Left lung (tissue), 4 donors: ENCODE measurements at regions not wholly inside any gene's neighbourhood (a gene's known extent, or its start where the extent isn't known, plus 50 kb on each side); places are given as distances from the start of the nearest gene placed in this dataset.
A peak's percentile ranks its signal among the peaks of the same experiment; 100 is the strongest.

Experiments
- ATAC-seq: fragments of 200-7000 bp; cut with Tn5 transposase; one replicate; pipeline ENCODE4 v1.9.1; 2020; ENCODE audit warnings: moderate library complexity
- DNase-seq, 4 donors: peaks; one replicate each; pipeline ENCODE4 v3.0.0-alpha.2; 2013 to 2020
- H3K27ac ChIP-seq, 2 donors: fragments of 200-600 bp; sonication (generic) in 1 of 2; one replicate each; pipeline versions ENCODE4 v1.5.0 to v1.8.0; 2020 to 2021
- H3K27me3 ChIP-seq, 2 donors: fragments of 200-600 bp; sonication (generic) in 1 of 2; one replicate each; pipeline versions ENCODE4 v1.5.0 to v1.8.0; 2020 to 2021
- H3K36me3 ChIP-seq, 2 donors: fragments of 200-600 bp; sonication (generic) in 1 of 2; one replicate each; pipeline versions ENCODE4 v1.5.0 to v1.8.0; 2020 to 2021
- H3K4me1 ChIP-seq, 2 donors: fragments of 200-600 bp; one replicate each; pipeline ENCODE4 v1.8.0; 2021
- H3K4me3 ChIP-seq, 2 donors: fragments of 200-600 bp; sonication (generic) in 1 of 2; one replicate each; pipeline versions ENCODE4 v1.5.0 to v1.8.0; 2020 to 2021; ENCODE audit warnings: mild to moderate bottlenecking in 1 of 2
- H3K9me3 ChIP-seq, 2 donors: fragments of 200-600 bp; sonication (generic) in 1 of 2; one replicate each; pipeline versions ENCODE4 v1.5.0 to v1.8.0; 2020 to 2021
- CTCF ChIP-seq, 2 donors: fragments of 200-600 bp; sonication (generic) in 1 of 2; IDR thresholded peaks; one replicate each; pipeline versions ENCODE4 v1.5.0 to v1.8.0; 2021; ENCODE audit warnings: antibody characterized with exemption in 2 of 2
- intact Hi-C, 2 donors: fragments of 100-400 bp; cut with DNase I; formaldehyde crosslinking; loops; one replicate each; pipeline versions ENCODE4 v1.11.2 to v1.14.2; 2022
- donor health status: DM: no; HTN: yes; CAD: no.
- donor health status: DM: no; HTN: no; CAD: no.

DNA sequence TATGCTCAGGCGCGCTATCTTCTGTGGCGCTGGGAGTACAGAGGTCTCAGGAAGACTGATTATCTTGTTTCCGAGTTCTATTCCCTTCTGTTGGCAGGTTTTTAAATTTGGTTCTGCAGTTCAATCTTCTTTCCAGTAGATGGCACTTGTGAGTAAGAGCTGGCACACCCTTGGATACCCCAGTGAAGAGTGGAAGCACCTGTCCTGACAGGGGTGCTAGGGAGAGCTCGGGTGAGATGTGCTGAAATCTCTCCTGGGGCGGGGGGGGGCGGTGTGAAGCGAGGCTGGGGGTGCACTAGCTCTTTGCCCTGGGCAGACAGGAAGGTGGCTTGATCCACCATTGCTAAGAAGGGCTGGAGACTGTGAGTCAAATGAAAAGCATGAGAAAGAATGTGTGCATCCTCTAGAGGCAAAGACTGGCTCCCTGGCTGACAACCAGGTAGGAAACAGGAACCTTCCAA, 679.9 kb upstream of the CCDC179 start:
- H3K4me1 ChIP-seq: no peaks in the 10 kb centered on the region
- peaks cover 0 to 2% of the 10 kb centered on the region in 2 donors for H3K9me3 ChIP-seq
- H3K27me3 ChIP-seq: no peaks in the 10 kb centered on the region
- no peaks in the 10 kb centered on the region for H3K36me3 ChIP-seq
- DNase-seq: peak in 2 of 4 donors; percentile 25 to 26
- H3K27ac ChIP-seq: no peak overlapping the region
- TF ChIP-seq CTCF (IDR thresholded peaks at IDR 0.05): peak; percentile 42 to 66
- intact Hi-C loops: no loop called here
- peak; percentile 89 for ATAC-seq
- no peak overlapping the region for H3K4me3 ChIP-seq

- Histone ChIP-seq H3K27ac (no peak overlapping the region), H3K36me3 (no peaks in the 10 kb centered on the region), H3K27me3 (no peaks in the 10 kb centered on the region), H3K4me1 (no peaks in the 10 kb centered on the region), H3K4me3 (no peak overlapping the region), H3K9me3 (no peaks in the 10 kb centered on the region)
- TF ChIP-seq CTCF (IDR thresholded peaks at IDR 0.05): no peak
- ATAC-seq (no peak), DNase-seq (no peak)
- intact Hi-C loops: no loop called here
These were observed 681.9 kb upstream of the CCDC179 start for GRCh38 chr11:23542189-23542588.

GRCh38 chr11:23542816-23543215, 682.5 kb upstream of the CCDC179 start:
- H3K4me3 ChIP-seq: no peak overlapping the region
- H3K36me3 ChIP-seq: no peaks in the 10 kb centered on the region
- intact Hi-C loops: no loop called here
- no peaks in the 10 kb centered on the region for H3K9me3 ChIP-seq
- DNase-seq (no peak), ATAC-seq (no peak)
- no peak overlapping the region for H3K27ac ChIP-seq
- TF ChIP-seq CTCF (IDR thresholded peaks at IDR 0.05): no peak
- no peaks in the 10 kb centered on the region for H3K4me1 ChIP-seq
- no peaks in the 10 kb centered on the region for H3K27me3 ChIP-seq

- no peaks in the 10 kb centered on the region for H3K36me3 ChIP-seq
- no peaks in the 10 kb centered on the region for H3K27me3 ChIP-seq
- no peak for DNase-seq
- H3K4me1 ChIP-seq: no peaks in the 10 kb centered on the region
- ATAC-seq: no peak
- H3K27ac ChIP-seq: no peak overlapping the region
- TF ChIP-seq CTCF (IDR thresholded peaks at IDR 0.05): no peak
- H3K4me3 ChIP-seq: no peak overlapping the region
- intact Hi-C loops: no loop called here
- H3K9me3 ChIP-seq: no peaks in the 10 kb centered on the region
These were observed 683.5 kb upstream of the CCDC179 start for GRCh38 chr11:23543651-23544222.

GRCh38 chr11:23551706-23552105, 691.4 kb upstream of the CCDC179 start:
- H3K9me3 ChIP-seq: no peaks in the 10 kb centered on the region
- intact Hi-C loops: no loop called here

More at GRCh38 chr11:23551706-23552105, 691.4 kb upstream of the CCDC179 start:
- no peaks in the 10 kb centered on the region for H3K36me3 ChIP-seq
- ATAC-seq (no peak), DNase-seq (no peak)
- H3K27ac ChIP-seq: no peak overlapping the region
- TF ChIP-seq CTCF (IDR thresholded peaks at IDR 0.05): no peak
- H3K4me1 ChIP-seq: no peaks in the 10 kb centered on the region
- H3K4me3 ChIP-seq: no peak overlapping the region
- H3K27me3 ChIP-seq: no peaks in the 10 kb centered on the region
